ENCODE measurements at regions not wholly inside any gene's neighbourhood (a gene's known extent, or its start where the extent isn't known, plus 50 kb on each side); places are given as distances from the start of the nearest gene placed in this dataset.
"Not testable (repeated sequence)": the region's sequence is repeated elsewhere in the genome, so short reads cannot be mapped to it uniquely, and the experiment has no call there.

DNA sequence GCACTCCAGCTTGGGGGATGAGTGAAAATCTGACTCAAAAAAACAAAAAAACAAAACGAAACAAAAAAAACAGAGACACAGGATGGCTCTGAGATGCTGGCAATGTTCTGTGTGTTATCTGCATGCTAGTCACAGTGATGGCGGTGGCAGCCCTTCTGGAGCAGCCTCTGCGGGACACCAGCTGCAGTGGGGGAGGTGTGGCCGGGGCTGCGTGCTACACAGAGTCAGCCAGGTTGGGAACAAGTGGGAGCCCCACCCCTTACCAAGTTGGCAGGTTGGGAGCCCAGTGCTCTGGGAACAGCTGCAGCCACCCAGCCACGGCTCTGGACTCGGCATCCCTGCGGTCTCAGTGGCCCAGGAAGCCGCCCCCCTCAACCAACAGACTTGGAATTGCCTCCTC, 206.5 kb upstream of the ZFP42 start:
- DNase-seq (ENCODE audit: low read depth) = no peak

DNA sequence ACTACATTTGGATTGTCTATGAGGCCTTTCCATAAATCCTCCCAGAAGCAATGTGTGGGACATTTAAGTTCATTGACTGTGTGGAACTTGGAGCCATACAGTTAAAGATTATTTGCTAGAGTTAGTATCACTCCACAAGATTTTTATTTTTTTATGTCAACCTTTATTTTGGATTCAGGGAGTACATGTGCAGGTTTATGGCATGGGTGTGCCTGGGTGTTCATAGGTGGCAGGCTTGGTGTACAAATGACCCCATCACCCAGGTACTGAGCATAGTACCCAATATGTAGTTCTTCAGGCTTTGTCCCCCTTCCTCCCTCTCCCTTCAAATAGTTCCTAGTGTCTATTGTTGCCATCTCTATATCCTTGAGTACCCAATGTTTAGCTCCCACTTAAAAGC, 199.8 kb upstream of the ZFP42 start:
- no peak for DNase-seq (ENCODE audit: low read depth)

DNA sequence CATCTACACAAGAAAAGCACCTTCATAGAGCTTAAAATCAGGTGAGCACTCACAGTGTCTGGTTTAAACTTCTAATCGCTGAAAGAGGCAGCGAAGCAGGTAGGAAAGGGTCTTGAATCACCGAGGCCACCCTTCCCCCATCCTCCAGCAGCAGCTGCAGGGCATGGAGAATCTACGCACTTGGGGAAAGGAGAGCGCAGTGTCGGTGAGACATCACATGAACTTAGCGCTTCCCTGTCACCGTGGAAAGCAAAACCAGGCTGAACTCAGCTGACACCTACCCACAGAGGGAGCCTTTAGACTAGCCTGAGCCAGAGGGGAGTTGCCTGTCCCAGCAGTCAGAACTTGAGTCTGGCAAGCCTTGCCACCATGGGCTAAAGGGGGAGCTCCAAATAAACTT, 197.2 kb upstream of the ZFP42 start:
- no peak for DNase-seq (ENCODE audit: low read depth)

DNA sequence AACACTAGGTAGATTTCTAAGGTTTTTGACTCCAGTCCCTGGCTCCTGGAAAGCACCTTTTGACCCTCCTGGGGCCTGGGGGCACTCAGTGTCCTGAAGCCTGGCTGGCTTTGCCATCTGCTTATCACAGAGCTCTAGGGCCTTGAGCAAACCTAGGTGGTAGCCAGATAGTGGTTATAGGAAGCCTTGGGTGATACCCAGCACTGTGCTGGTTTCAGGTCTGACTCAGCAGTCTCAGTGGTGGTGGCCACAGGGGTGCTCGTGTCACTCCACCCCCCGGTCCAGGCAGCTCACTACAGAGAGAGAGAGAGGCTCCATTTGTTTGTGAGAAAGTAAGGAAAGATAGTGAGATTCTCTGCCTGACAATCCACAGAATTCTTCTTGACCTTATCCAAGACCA, 195.8 kb upstream of the ZFP42 start:
- no peak for DNase-seq (ENCODE audit: low read depth)

DNA sequence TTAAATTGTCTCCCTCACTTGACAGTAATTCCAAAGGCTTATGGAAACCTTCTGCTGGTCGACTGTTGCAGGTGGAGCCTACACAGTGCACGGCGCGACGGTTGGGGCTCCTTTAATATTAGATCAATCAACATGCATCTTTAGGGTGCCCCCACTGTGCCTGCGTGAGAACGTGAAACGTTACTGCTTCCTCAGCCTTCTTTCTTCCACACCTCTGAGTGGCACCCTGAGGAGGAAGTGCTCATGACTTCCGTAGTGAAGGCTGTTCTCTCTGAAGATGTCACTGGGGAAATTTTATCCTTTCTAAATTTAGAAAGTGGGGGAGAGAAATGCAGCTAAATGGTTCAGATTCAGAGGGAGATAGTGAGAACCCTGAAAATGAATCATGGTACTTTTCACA, 184.0 kb upstream of the ZFP42 start:
- DNase-seq (ENCODE audit: low read depth) = no peak

DNA sequence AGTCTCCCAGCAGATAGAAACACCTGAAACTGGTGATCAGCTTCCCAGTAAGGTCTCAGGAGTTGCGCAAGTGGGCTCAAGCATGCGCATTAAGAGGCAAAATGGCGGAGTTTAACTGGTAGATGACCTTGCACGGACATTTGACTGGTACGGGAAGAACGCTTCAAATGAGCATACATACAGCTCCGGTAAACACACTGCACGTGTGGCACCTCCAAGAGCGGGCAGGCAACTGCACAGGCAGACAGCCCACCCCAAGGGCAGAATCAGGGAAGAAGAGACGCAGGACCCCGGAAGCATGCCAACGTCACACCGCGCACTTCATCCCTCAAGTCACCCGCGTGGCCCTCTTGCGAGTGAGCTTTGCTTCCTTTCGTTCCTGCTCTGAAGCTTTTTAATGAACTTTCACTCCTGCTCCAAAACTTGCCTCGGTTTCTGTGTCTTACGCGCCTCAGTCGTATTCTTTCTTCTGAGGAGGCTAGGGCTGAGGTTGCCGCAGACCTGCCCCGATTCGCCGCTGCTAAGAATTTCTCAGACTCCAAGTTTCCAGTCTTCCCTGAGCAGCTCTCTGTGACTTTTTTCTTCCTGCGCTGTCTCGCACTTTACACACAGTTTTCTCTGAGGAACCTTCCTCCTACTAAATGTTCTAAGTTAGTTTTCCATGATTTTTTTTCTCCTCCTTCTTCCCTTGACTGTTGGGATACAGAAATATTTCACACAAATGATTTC, 180.7 kb upstream of the ZFP42 start:
- no peak for DNase-seq (ENCODE audit: low read depth)

DNA sequence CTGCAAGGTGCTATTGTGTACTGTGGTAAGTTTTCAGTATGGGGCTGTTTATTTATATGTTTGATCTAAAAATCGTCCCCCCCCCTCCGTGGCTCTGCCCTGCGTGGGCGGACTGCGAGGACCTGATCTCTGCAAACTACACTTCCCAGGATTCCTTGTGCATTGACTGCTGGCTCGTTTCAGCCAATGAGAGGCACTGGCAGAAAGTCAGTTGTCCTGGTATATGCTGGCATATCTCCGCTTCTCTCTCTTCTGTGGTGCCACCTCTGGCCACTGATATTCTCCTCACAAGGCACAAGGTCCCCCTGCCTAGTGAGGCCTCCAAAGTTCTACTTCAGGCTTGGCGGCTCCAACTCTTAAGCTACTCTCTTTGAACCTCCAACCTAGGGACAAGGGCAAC, 168.8 kb upstream of the ZFP42 start:
- no peak for DNase-seq (ENCODE audit: low read depth)

DNA sequence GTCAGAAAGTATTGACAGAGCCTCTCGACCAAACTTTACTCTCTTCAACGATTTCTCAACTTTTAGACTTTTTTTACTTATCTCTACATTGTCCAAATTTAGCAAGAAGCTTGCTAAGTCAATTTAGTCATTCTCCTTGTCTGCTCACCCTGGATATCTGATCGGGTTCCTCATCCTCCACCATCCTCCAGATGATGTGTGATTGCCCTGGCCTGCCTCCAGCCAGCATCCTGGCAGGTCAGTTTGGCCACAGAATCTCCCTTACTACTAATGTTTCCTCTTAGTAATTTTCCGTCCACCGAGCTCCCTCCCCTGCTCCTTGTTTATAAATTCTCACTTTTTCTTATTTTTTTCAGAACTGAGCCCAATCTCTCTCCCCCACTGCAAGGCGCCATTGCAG, 167.9 kb upstream of the ZFP42 start:
- no peak for DNase-seq (ENCODE audit: low read depth)

DNA sequence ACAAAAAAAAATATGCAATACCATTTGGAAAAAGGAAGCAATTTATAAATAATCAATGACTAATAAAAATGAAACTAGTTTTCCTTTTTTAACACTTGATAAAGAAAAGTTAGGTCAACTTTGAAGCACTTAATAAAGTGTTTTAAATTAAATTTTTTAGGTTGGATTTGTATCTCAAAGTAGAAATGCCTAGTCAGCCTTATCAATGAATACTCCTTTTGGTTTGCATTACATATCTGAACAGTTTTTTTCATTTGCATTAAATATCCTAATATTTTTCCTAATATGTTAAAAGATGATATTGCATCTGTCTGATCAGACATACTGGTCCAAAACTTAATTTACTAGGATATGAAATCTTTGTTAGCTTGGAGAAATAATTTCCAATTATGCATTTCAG, 155.8 kb upstream of the ZFP42 start:
- no peak for DNase-seq (ENCODE audit: low read depth)

DNA sequence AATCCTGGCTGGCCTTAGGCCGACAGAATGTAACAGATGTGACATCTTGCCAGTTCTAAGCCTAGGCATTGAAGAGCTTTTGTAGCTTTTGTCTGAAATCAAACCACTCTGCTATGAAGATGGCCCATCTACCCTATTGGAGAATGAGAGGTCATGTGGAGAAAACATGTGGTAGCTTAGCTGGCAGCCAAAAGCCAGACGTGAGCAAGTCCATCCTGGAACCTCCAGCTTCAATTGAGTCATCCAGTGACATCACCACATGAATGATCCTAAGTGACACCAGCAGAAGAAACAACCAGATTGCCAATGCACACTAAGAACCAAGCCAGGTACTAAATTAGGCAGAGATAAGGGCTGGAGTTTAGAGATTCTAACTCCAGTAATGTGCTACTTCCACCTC, 154.8 kb upstream of the ZFP42 start:
- DNase-seq (ENCODE audit: low read depth) = no peak

DNA sequence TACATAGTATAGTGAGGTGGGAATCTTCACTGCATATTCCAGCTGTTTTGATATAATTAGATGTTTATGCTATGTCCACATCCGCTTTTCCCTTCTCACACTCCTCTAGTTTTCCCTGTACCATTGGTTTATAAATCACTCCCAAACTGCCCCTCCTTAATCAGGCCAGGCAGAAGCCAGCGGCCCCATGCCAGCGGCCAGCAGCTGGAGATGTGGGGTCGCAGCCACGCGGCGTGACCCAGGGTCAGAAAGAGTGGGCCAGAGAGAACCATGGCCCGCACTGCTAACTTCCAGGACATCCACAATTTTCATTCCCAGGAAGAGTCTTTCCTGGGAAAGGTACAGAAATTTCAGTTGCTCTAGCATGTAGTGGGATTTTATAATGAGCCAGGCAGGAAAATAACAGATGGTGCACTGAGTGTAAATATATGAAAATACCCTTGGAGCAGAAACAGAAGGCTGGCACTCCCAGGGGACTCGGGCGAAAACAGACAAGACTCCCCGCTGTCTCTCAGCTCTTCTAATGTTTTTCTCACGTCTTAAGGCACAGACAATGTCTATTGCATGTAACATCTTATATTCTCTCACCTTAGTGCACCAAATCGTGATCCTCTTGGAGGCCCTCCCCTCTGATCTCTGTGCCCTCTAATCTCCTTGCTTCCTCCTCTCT, 145.9 kb upstream of the ZFP42 start:
- no peak for DNase-seq (ENCODE audit: low read depth)

DNA sequence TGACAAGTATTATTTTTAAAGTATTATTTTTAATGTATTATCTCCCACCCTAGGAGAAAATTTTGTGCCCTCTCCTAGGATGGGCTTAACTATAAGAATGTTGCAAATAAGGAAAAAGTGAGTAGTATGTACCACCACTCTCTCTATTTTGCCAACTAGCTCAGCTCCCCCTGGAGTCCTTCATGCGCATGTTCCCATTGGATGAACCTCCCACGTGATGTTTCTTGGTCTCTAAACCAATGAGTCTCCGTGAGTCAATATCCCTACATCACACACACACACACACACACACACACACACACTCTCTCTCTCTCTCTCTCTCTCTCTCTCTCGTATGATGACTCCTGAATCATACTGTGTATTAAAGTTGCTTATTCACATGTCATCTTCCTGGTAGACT, 129.7 kb upstream of the ZFP42 start:
- DNase-seq (ENCODE audit: low read depth) = no peak

DNA sequence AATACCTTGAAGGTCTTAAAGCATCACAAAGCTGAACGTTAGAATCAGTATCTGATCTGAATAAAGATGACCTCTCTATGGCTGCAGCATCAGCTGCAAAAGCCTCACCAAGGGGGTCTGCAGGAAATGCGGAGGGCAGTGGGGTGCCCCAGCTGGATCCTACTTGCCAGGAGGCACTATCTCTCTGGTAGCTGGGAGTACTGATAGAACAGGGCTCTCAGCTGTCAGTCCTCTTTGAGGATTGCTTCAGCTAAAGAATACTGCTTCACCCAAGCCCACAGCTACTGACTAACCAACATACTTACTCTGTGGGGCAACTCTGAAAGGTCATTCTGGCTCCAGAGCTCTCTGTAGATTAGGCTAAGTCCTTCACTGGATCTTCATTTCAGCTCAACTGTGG, 112.5 kb upstream of the ZFP42 start:
- no peak for DNase-seq (ENCODE audit: low read depth)

DNA sequence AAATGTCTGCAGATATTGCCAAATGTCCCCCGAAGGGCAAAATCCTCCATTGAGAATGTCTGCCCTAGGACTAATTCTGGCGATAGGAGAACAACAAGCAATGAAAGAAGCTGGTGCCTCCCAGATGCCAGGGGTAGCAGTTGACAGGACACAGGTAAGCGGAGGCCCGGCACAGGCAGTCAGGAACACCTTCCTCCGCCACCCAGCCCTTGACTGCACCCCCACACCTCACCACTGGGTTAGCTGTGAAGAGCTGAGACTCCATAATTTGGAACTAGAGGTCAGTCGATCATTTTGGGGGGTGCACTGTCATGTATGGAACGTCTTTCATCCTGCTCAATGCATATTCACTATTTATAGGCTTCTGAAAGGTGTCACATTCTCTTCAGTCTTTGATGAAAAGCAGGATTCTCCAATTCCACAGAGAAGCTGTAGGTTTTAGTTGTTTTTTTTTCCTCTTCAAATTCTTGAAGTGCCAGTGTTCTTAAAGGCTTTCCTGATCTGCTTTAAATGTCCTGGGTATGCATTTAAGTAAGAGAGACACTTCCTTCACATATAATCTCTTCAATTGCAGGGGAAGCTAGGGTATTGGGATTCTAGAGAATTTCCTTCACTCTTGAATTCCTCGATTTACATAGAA, 111.6 kb upstream of the ZFP42 start:
- no peak for DNase-seq (ENCODE audit: low read depth)

DNA sequence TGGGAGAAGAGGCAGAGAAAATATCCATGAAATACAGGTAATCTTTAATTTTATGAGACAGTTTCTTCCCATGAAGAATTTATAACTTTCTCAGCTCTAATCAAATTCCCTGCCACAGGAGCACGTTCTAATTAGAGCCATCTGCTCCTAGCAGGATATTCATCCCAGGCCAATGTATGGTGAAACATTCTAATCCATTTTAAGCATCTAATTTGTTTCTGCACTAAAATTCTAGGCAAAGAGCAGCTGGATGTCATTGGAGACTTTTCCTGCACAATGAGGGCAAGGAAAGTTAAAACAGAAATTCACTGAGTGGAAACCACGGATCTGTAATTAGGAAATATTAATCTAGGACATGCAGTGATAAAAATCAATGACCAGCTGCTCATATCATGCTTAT, 107.7 kb upstream of the ZFP42 start:
- no peak for DNase-seq (ENCODE audit: low read depth)

DNA sequence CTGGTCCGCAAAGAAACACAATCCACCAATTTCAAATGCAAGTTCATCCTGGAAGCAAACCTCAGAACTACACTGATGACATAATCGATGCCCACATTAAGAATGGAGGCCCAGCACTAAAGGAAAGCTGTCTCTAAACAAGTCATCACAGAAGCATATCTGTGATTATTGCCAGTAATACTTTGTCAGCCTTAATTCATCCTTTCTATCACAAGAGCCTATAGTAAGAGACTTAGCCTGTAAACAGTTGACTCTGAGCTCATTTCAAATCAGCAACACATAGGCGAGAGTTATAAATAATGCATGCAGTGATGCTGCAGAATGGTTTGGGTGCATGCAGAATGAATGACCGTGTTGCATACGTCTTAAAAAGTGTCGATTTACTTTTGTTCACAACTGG, 105.9 kb upstream of the ZFP42 start:
- no peak for DNase-seq (ENCODE audit: low read depth)

DNA sequence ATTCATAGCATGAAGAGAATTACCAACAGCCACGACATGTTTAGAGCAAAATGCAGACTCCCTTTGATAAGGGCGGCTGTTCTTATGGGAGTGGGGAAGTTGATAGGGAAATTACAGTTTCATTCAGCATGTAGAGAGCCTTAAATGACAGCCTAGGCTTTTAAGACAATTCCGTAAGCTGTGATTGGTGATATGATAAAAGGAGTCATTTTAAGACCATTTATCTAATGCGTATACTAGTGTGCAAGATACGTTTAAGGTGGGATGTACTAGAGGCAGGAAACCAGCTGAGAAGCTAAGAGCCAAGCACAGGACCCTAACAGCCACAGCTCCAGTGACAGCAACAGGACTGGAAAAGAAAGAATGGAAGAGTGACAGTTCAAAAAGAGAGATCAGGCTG, 102.2 kb upstream of the ZFP42 start:
- no peak for DNase-seq (ENCODE audit: low read depth)

DNA sequence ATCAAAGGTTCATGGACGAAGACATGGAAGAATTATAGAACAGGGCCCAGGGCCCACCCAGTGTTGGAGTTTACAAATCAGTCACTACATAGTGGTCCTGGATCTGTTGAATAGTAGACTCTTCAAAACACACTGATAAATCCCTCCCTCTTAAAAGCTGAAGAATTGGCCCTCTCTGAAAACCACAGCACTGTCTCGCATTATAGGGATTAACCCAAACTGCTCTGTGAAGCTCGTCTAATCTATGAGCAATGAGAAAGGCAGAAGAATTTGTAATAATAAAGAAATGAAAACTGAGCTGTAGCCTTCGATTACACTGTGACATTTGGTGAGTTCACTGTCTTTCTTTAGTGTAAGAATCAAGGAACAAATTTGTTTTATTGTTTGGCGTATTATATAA, 92.5 kb upstream of the ZFP42 start:
- no peak for DNase-seq (ENCODE audit: low read depth)

DNA sequence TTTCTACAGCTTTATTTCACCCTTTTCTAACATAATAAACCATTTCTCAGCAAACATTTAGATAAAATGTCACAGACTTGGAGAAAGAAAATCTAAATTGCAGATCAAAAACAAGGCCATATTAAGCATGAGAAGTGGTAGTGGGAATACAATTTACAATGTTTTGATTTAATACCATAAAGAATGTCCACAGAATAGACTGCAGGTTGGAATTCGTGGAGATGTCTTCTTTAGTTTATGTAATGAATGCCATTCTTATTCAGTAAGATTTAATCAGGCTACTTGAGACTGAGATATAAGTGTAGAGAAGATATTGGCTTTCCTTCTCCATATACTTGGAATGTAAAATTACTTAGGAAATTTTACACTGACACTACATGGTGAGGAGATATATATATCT, 91.9 kb upstream of the ZFP42 start:
- no peak for DNase-seq (ENCODE audit: low read depth)

DNA sequence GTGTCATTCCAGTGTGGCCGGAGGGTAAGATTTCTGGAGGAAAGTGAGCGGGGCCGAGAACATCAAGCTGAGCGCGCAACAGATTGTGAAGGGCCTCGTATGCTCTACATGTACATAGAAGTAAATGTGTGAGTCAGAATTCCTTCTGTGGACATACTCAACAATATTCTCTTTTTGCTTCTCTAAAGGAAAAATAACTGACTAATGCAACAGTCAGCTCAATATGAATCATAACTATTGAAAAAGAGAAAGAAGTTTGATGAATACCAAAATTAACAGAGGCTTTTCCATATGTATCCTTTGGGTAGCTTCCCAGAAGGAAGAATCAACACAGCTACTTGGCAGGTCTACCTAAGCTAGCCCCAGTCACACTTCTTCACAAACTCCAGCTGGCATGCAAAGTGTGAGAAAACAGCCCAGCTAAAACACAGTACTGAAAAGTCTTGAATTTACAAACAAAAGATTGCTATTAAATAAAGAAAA, 87.5 kb upstream of the ZFP42 start:
- DNase-seq (ENCODE audit: low read depth) = no peak

DNA sequence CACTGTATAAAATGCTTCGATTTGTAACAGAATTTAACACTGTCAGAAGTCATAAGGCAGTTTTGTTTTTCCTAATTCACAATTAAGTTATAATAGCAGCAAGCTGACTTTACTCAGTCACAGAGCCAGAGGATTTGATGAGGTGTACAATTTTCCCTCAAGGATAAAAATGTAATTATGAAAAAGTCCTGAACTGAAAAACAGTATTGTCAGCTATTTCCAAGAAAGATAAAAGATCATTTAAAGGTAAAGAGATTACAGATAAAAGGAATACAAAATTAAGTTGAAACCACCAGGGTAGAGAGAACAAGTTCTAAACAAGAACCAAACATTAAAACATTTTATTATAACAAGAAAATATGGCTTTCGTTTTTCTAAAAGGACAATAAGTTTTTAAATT, 86.8 kb upstream of the ZFP42 start:
- DNase-seq (ENCODE audit: low read depth) = no peak

DNA sequence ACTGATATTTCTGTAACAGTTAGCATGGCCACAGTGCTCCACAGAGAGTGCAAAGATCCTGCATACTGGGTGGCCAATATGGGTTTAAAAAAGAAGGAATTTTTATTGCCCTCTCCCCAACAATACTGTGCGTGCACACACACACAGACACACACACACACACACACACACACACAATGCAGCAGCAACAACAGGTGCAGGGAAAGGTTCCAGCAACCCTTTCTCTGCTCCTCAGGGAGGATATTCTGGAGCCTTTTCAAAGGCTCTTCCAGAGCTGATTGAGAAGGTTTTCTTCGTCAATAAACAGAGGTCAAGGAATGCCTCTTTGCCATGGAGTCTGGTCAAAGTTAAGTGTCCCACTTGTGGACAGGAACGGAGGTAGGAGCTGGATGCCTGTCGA, 84.8 kb upstream of the ZFP42 start:
- DNase-seq (ENCODE audit: low read depth) = no peak

DNA sequence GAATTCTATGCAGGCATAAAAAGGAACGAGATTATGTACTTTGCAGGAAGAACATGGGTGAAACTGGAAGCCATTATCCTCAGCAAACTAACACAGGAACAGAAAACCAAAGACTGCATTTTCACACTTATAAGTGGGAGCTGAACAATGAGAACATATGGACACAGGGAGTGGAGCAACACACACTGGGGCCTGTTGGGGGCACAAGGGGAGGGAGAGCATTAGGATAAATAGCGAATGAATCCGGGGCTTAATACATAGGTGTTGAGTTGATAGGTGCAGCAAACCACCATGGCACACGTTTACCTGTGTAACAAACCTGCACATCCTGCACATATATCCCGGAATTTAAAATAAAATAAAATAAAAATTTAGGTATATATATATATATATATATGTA, 80.2 kb upstream of the ZFP42 start:
- not testable (repeated sequence) for DNase-seq (ENCODE audit: low read depth)

DNA sequence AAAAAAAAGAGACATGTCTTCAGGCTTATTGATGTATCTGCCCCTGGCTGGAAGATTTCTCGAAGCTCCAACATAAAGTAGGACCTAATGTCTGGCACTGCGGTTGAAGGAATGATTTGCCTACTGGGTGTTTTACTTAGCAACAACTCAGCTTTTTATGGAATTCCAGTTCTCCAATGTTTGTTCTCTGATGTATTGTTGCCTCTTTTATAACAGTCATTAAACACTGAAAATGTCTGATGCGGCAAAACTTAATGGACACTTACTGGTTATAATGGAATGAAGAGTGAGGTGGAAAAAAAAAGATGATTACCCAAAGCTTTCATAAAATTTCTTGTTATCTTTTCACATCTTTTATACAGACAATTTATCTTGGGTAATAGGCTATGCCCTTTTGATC, 75.6 kb upstream of the ZFP42 start:
- no peak for DNase-seq (ENCODE audit: low read depth)

Measured in activated T-cell treated with anti-CD3 and anti-CD28 coated beads for 48 hours (primary cell).